Ishikawa (cell line): ENCODE measurements at regions not wholly inside any gene's neighbourhood (a gene's known extent, or its start where the extent isn't known, plus 50 kb on each side); places are given as distances from the start of the nearest gene placed in this dataset.

Experiments used
- EP300 ChIP-seq: IDR thresholded peaks from 2 replicates; pipeline ENCODE4 v1.6.1; 2012; ENCODE audit warnings: borderline replicate concordance
- FOXM1 ChIP-seq: IDR thresholded peaks from 2 replicates; pipeline ENCODE4 v1.6.1; 2012; ENCODE audit warnings: low read depth, borderline replicate concordance
- NFIC ChIP-seq: IDR thresholded peaks from 2 replicates; pipeline ENCODE4 v1.6.1; 2012
- RAD21 ChIP-seq: IDR thresholded peaks from 2 replicates; pipeline ENCODE4 v1.6.1; 2012; ENCODE audit warnings: low read depth
- YY1 ChIP-seq: IDR thresholded peaks from 2 replicates; pipeline ENCODE4 v1.6.1; 2012; ENCODE audit warnings: low read depth
- TF ChIP-seq, protein P1 (sequence below): IDR thresholded peaks from 2 replicates; pipeline ENCODE4 v1.6.1; 2012
- TF ChIP-seq, protein P2 (sequence below): IDR thresholded peaks from 2 replicates; pipeline ENCODE4 v1.6.1; 2012; ENCODE audit warnings: low read depth, mild to moderate bottlenecking

- no peak for TF ChIP-seq FOXM1
- no peak for TF ChIP-seq YY1
- no peak for TF ChIP-seq RAD21
- TF ChIP-seq EP300: no peak
- TF ChIP-seq, protein P1, sequence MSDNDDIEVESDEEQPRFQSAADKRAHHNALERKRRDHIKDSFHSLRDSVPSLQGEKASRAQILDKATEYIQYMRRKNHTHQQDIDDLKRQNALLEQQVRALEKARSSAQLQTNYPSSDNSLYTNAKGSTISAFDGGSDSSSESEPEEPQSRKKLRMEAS: no peak
- TF ChIP-seq, protein P2, sequence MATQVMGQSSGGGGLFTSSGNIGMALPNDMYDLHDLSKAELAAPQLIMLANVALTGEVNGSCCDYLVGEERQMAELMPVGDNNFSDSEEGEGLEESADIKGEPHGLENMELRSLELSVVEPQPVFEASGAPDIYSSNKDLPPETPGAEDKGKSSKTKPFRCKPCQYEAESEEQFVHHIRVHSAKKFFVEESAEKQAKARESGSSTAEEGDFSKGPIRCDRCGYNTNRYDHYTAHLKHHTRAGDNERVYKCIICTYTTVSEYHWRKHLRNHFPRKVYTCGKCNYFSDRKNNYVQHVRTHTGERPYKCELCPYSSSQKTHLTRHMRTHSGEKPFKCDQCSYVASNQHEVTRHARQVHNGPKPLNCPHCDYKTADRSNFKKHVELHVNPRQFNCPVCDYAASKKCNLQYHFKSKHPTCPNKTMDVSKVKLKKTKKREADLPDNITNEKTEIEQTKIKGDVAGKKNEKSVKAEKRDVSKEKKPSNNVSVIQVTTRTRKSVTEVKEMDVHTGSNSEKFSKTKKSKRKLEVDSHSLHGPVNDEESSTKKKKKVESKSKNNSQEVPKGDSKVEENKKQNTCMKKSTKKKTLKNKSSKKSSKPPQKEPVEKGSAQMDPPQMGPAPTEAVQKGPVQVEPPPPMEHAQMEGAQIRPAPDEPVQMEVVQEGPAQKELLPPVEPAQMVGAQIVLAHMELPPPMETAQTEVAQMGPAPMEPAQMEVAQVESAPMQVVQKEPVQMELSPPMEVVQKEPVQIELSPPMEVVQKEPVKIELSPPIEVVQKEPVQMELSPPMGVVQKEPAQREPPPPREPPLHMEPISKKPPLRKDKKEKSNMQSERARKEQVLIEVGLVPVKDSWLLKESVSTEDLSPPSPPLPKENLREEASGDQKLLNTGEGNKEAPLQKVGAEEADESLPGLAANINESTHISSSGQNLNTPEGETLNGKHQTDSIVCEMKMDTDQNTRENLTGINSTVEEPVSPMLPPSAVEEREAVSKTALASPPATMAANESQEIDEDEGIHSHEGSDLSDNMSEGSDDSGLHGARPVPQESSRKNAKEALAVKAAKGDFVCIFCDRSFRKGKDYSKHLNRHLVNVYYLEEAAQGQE: no peak
- TF ChIP-seq NFIC: no peak
These were observed 104.7 kb upstream of the RAP1B start for GRCh38 chr12:68505970-68506369.
